C4-2B (cell line): ENCODE measurements at regions not wholly inside any gene's neighbourhood (a gene's known extent, or its start where the extent isn't known, plus 50 kb on each side); places are given as distances from the start of the nearest gene placed in this dataset.

ENCODE experiments used
- H3K27ac ChIP-seq: fragments of 450-650 bp; 2 replicates; pipeline ENCODE4 v1.5.1; 2017
- ZFX ChIP-seq: fragments of 450-650 bp; IDR thresholded peaks from 2 replicates; pipeline ENCODE4 v1.6.1; 2017
- TF ChIP-seq, protein P1 (sequence below): fragments of 450-650 bp; conservative IDR thresholded peaks from 2 replicates; pipeline ENCODE4 v1.5.1; 2017; ENCODE audit warnings: mild to moderate bottlenecking

DNA sequence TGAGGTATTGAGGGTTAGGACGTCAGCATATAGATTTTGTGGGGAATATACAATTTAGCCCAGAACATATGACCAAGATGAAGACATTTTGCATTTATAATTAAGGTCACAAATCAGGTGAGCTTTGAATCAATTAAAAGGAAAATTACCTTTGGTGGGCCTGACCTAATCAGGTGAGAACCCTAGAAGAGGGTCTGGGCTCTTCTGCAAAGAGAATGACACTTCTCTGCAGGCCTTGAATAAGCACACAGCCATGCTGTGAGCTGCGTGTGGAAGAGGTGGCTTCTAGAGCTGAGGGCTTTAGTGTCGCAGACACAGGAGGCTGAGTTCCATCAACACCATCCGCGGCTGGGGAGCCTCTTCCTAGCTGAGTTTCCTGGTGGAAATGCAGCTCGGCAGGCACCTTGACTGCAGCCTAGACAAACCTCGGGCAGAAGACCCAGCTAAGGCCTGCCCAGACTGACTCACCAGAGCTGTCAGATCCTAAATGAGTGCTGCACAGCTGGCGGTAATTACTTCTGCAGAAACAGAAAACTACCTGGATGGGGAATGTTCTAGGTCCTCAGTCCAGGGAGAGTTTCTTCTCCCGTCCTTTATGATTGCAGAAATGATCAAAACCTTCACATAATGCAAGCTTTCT is 287.5 kb upstream of the IRX1 start:
- no peak for TF ChIP-seq ZFX
- TF ChIP-seq, protein P1, sequence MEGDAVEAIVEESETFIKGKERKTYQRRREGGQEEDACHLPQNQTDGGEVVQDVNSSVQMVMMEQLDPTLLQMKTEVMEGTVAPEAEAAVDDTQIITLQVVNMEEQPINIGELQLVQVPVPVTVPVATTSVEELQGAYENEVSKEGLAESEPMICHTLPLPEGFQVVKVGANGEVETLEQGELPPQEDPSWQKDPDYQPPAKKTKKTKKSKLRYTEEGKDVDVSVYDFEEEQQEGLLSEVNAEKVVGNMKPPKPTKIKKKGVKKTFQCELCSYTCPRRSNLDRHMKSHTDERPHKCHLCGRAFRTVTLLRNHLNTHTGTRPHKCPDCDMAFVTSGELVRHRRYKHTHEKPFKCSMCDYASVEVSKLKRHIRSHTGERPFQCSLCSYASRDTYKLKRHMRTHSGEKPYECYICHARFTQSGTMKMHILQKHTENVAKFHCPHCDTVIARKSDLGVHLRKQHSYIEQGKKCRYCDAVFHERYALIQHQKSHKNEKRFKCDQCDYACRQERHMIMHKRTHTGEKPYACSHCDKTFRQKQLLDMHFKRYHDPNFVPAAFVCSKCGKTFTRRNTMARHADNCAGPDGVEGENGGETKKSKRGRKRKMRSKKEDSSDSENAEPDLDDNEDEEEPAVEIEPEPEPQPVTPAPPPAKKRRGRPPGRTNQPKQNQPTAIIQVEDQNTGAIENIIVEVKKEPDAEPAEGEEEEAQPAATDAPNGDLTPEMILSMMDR = no peak
- H3K27ac ChIP-seq = no peak overlapping the region

DNA sequence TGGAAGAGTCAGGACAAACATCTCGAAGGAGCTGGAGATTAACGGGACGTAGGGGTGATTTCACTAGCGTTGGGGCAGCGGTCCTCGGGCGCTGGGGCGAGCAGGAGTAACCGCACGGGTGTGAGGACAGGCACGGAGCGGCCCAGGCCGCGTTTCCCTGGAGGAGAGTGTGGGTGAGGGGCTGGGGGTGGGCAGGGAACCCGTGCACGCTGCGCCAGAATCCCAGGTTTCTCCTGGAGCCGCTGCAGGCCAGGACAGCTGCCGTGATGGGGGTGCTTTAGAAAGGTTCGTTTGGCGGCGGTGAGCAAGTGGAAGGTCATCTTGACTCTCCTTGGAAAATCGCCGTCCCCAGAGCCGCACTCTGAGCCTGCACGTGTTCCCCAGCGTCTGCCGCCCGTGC is 290.2 kb upstream of the IRX1 start:
- no peak for TF ChIP-seq ZFX
- TF ChIP-seq, protein P1 = no peak
- H3K27ac ChIP-seq = no peak overlapping the region

DNA sequence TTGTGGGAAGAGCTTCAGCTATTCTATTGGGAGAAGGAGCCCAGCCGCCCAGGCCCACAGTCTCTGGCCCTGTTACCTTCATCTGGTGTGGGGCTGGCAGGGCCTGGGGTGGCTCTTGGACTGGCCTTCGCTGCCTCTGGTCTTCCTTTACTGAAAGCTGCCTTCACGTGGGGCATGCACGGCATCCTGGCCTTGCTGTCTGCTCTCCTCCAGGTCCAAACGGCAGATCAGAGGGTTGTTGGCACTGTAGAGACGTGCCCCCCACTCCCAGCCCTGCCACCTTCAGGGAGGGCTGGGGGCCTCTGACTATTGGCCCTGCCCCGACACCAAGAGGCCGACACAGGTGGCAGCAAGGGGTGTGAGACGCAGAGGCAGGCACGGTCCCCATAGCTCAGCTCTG is 291.3 kb upstream of the IRX1 start:
- no peak for TF ChIP-seq ZFX
- TF ChIP-seq, protein P1 = no peak
- H3K27ac ChIP-seq = no peak overlapping the region

DNA sequence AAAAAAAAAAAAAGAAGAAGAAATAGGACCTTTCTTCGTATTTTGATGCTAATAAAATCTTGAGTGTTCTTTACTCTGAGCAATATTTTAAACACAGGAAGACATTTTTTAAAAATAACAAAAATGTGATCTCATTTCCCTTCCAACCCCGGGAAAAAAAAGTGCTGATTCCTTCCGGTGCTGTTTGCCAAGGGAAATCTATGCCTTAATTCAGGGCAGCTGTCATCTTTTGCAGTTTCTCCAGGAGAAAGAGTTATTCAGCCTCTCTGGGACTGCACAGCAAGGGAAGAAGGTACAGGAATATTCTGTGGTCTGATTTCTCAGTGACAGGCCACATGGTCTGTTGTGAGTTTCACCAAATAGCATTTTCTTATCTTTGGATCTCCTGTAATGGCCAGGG is 291.9 kb upstream of the IRX1 start:
- H3K27ac ChIP-seq = no peak overlapping the region
- TF ChIP-seq, protein P1 = no peak
- TF ChIP-seq ZFX = no peak

DNA sequence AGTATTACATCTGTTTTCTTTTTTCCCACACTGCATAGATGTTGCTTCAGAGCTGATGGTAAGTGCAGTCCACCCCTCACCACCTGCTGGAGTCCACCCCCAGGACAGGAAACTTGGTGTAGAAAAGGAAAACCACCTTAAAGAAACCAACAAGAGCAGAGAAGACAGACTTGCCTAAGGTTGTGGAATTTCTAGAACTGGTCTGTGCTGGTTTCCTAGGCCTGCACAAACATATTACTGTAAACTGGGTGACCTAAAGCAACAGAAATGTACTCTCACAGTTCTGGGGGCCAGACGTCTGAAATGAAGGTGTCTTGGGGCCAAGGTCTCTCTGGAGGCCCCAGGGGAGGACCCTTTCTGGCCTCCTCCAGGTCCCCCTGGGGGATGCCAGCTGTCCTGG is 293.4 kb upstream of the IRX1 start:
- H3K27ac ChIP-seq = no peak overlapping the region
- TF ChIP-seq ZFX = no peak
- TF ChIP-seq, protein P1 = no peak

DNA sequence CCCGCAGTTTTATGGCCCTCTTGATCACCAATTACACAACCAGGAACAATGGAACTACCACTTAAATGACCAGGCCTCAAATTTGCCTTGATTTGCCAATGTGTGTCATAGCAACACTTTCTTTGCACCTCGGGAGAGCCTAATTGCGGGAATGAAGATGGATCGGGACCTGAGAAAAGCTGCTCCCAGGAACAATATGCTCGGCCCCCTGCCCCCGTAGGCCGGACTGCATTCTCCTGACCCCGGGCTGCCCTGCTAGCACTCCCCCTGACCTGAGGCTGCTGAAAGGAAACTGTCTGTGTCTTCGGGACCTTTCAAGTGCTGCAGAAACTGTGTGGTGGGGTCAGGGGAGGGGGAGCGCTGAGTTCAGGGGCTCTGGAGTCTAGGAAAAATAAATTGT is 294.3 kb upstream of the IRX1 start:
- no peak for TF ChIP-seq ZFX
- TF ChIP-seq, protein P1 = no peak
- no peak overlapping the region for H3K27ac ChIP-seq

DNA sequence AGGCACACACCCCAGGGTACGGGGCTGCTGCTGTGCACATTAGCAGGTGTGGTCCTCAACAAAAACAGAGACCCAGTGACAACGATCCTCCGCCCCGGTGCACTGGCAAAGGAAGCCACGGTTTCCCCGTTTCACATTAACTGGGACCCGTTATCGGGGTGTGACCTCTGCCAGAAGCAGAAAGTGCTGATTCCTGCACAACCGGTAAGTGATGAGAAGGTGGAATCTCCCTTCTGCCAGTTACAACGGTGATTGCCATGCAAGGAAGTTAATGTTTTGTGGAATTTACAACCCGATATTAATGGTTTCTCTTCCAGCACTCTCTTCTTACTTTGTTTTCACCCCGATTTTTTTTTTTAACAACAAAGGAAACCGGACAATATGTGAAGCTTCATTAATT is 294.9 kb upstream of the IRX1 start:
- TF ChIP-seq, protein P1 = no peak
- no peak for TF ChIP-seq ZFX
- no peak overlapping the region for H3K27ac ChIP-seq
